Central memory CD8-positive, alpha-beta T cell (primary cell): ENCODE measurements at regions not wholly inside any gene's neighbourhood (a gene's known extent, or its start where the extent isn't known, plus 50 kb on each side); places are given as distances from the start of the nearest gene placed in this dataset.

ENCODE experiments used
- ATAC-seq: fragments of 150-1000 bp; cut with Tn5 transposase; replicated peaks from 2 replicates; pipeline ENCODE4 v1.10.0; 2022; ENCODE audit warnings: mild to moderate bottlenecking, moderate FRiP score, moderate number of reproducible peaks; ENCODE audit not compliant: poor library complexity, severe bottlenecking; ENCODE audit errors: extremely low read depth
- DNase-seq, 2 donors: peaks; one replicate each; pipeline ENCODE4 v3.0.0; 2021; ENCODE audit warnings: low spot score in 2 of 2
- H3K27ac Mint-ChIP-seq: one replicate; pipeline ENCODE4 v1.8.0; 2022; ENCODE audit warnings: low read depth, mild to moderate bottlenecking, moderate library complexity, mixed read lengths
- H3K27me3 Mint-ChIP-seq: one replicate; pipeline ENCODE4 v1.8.0; 2022; ENCODE audit warnings: mixed read lengths
- H3K36me3 Mint-ChIP-seq: one replicate; pipeline ENCODE4 v1.8.0; 2022; ENCODE audit warnings: mild to moderate bottlenecking, moderate library complexity, mixed read lengths; ENCODE audit not compliant: insufficient read depth
- H3K4me1 Mint-ChIP-seq: one replicate; pipeline ENCODE4 v1.8.0; 2022; ENCODE audit warnings: mixed read lengths
- H3K4me3 Mint-ChIP-seq: one replicate; pipeline ENCODE4 v1.8.0; 2022; ENCODE audit warnings: mild to moderate bottlenecking, moderate library complexity, mixed read lengths
- H3K9me3 Mint-ChIP-seq: one replicate; pipeline ENCODE4 v1.8.0; 2022; ENCODE audit warnings: mixed read lengths

DNA sequence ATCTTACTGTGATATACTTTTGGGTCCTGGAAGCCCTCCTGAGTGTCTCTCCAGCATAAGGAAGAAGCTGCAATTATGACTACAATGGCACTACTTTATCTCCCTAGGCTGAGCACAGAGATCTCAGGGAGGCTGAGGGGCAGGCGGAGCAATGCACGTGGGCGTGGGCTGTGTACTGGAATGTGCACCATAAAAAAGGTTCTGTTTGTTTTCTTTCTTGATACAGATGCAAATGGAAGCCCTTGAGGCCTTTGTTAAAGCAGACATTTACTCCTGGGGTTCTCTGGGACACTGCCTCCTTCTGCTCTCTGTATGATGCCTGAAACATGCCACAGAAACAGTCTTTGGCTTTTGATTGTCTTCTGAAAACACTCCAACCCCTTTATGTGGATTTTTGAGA, 79.1 kb upstream of the DLX2 start:
- Mint-ChIP-seq H3K27ac (no peak overlapping the region), H3K9me3 (no peaks in the 10 kb centered on the region), H3K4me1 (peaks cover 39% of the 10 kb centered on the region), H3K27me3 (no peaks in the 10 kb centered on the region), H3K36me3 (no peaks in the 10 kb centered on the region), H3K4me3 (no peak overlapping the region)
- ATAC-seq: no peak
- DNase-seq: no peak

- Mint-ChIP-seq H3K27me3 (no peaks in the 10 kb centered on the region), H3K9me3 (no peaks in the 10 kb centered on the region), H3K27ac (no peak overlapping the region), H3K4me1 (peaks cover 39% of the 10 kb centered on the region), H3K36me3 (no peaks in the 10 kb centered on the region), H3K4me3 (no peak overlapping the region)
- ATAC-seq: no peak
- no peak for DNase-seq
Measured at GRCh38 chr2:172182624-172183023, 79.9 kb upstream of the DLX2 start.

- no peak overlapping the region for H3K4me3 Mint-ChIP-seq
- H3K9me3 Mint-ChIP-seq: peaks cover 16% of the 10 kb centered on the region
- H3K27ac Mint-ChIP-seq: no peak overlapping the region
- no peaks in the 10 kb centered on the region for H3K36me3 Mint-ChIP-seq
- H3K27me3 Mint-ChIP-seq: peaks cover 8% of the 10 kb centered on the region
- DNase-seq (no peak), ATAC-seq (no peak)
- H3K4me1 Mint-ChIP-seq: peaks cover 6% of the 10 kb centered on the region
Measured at GRCh38 chr2:172193331-172194089, 90.8 kb upstream of the DLX2 start.

DNA sequence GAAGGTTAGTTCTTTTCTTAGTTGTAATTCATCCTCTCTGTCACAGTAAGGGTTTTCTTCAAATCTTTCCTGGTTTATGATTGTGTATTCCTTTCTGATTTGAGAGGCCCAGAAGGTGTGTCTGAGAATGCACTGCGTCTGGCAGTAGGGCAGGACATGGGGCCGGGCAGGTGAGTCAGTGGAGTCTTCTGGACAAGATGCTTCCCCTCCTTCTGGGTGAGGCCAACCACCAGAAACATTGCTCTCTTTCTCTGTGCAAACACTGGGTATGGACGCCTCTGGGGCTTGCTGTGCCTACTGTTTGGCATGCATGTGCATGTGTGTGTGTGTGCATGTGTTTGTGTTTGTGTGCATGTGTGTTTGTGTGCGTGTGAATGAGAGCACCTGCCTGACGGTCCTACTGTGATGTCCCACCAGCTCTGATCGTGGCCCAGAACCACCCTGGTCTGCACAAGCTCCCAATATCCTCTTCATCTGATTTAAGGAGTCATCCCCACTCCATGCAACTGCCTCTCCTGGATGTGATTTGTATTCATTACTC, 93.2 kb upstream of the DLX2 start:
- Mint-ChIP-seq H3K36me3 (no peaks in the 10 kb centered on the region), H3K27ac (no peak overlapping the region), H3K4me3 (no peak overlapping the region), H3K9me3 (peaks cover 16% of the 10 kb centered on the region), H3K4me1 (peaks cover 6% of the 10 kb centered on the region), H3K27me3 (peaks cover 8% of the 10 kb centered on the region)
- no peak for ATAC-seq
- no peak for DNase-seq

- H3K4me3 Mint-ChIP-seq: no peak overlapping the region
- ATAC-seq: no peak
Measured at GRCh38 chr2:172196768-172197431, 94.2 kb upstream of the DLX2 start.

DNA sequence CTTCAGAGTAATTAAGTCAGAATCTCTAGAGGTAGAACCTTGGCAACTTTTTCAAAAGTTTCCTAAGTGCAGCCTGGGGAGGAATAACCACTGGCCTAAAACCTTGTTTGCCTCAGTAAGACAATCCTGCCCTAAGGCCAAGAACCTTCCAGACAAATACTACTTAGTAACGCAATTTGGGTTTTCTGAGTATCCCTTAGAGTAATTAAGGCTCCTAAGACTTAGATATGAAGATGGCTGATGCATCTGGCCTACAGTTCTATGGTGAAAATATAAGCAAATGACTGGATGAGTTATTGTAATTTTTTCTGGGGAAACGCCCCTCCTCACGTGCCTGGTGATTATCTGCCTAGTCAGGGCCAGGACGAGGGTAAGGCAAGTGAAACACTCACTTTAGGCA, 95.7 kb upstream of the DLX2 start:
- Mint-ChIP-seq H3K27me3 (peaks cover 8% of the 10 kb centered on the region), H3K27ac (no peak overlapping the region), H3K4me3 (no peak overlapping the region), H3K9me3 (peaks cover 12% of the 10 kb centered on the region), H3K36me3 (no peaks in the 10 kb centered on the region), H3K4me1 (peaks cover 6% of the 10 kb centered on the region)
- ATAC-seq (no peak), DNase-seq (no peak)

More at GRCh38 chr2:172196768-172197431, 94.2 kb upstream of the DLX2 start:
- Mint-ChIP-seq H3K36me3 (no peaks in the 10 kb centered on the region), H3K27ac (no peak overlapping the region), H3K9me3 (peaks cover 16% of the 10 kb centered on the region), H3K4me1 (peaks cover 6% of the 10 kb centered on the region), H3K27me3 (peaks cover 8% of the 10 kb centered on the region)
- no peak for DNase-seq

DNA sequence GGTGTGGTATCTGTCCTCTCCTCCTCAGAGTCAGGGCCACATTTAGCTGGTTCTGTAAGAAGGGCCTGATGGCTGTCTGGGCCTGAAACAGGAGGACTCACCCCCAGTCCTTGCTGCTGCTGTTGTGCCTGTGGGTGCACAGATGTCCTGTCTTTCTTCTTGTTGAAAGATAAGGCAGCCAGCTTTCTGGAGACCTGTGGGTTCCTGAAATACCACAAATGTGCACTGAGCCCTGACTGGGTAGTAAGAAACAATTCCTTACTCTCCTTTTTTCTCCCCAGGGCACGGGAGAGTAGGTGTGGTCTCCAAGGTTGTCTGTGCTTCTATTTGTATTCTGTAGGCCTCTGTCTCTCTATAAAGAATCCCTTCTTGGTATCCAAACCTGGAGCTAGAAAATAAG, 96.2 kb upstream of the DLX2 start:
- Mint-ChIP-seq H3K27ac (no peak overlapping the region), H3K4me3 (no peak overlapping the region), H3K4me1 (peaks cover 6% of the 10 kb centered on the region), H3K9me3 (peaks cover 7% of the 10 kb centered on the region), H3K36me3 (no peaks in the 10 kb centered on the region), H3K27me3 (peaks cover 8% of the 10 kb centered on the region)
- no peak for DNase-seq
- ATAC-seq: no peak

GRCh38 chr2:172200495-172201085, 97.9 kb upstream of the DLX2 start:
- ATAC-seq: no peak
- DNase-seq: no peak
- Mint-ChIP-seq H3K27ac (no peak overlapping the region), H3K4me3 (no peak overlapping the region), H3K9me3 (no peaks in the 10 kb centered on the region), H3K4me1 (peaks cover 6% of the 10 kb centered on the region), H3K36me3 (no peaks in the 10 kb centered on the region), H3K27me3 (peaks cover 8% of the 10 kb centered on the region)

DNA sequence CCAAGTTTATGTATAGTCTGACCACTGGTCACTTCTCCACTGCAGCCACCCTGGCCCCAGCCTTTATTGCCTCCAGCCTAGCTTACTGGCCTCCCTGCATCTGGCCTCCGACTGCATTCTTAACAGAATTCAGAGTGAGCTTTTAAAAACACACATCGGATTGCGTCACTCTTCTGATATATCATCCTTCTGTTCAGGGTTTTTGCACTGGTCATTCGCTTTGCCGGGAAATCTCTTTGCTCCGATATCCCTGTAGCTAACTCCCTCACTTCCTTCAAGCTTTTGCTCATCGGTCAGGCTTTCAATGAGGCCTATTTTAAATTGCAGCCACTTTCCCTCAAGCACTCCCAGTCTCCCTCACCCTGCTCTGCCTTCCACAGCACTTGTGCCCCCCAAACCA, 101.6 kb upstream of the DLX2 start:
- no peaks in the 10 kb centered on the region for H3K27me3 Mint-ChIP-seq
- H3K4me1 Mint-ChIP-seq: no peaks in the 10 kb centered on the region
- ATAC-seq (no peak), DNase-seq (no peak)
- no peak overlapping the region for H3K27ac Mint-ChIP-seq
- H3K36me3 Mint-ChIP-seq: no peaks in the 10 kb centered on the region
- H3K4me3 Mint-ChIP-seq: no peak overlapping the region
- no peaks in the 10 kb centered on the region for H3K9me3 Mint-ChIP-seq

- Mint-ChIP-seq H3K27ac (no peak overlapping the region), H3K4me3 (no peak overlapping the region)
Measured at GRCh38 chr2:172204762-172205161, 102.1 kb upstream of the DLX2 start.

GRCh38 chr2:172205292-172205691, 102.6 kb upstream of the DLX2 start:
- H3K9me3 Mint-ChIP-seq: no peaks in the 10 kb centered on the region
- DNase-seq (no peak), ATAC-seq (no peak)
- no peak overlapping the region for H3K4me3 Mint-ChIP-seq
- H3K4me1 Mint-ChIP-seq: no peaks in the 10 kb centered on the region
- H3K27me3 Mint-ChIP-seq: no peaks in the 10 kb centered on the region
- no peaks in the 10 kb centered on the region for H3K36me3 Mint-ChIP-seq
- H3K27ac Mint-ChIP-seq: no peak overlapping the region

More at GRCh38 chr2:172204762-172205161, 102.1 kb upstream of the DLX2 start:
- Mint-ChIP-seq H3K36me3 (no peaks in the 10 kb centered on the region), H3K4me1 (no peaks in the 10 kb centered on the region), H3K27me3 (no peaks in the 10 kb centered on the region), H3K9me3 (no peaks in the 10 kb centered on the region)
- ATAC-seq (no peak), DNase-seq (no peak)

GRCh38 chr2:172207911-172208310, 105.2 kb upstream of the DLX2 start:
- no peaks in the 10 kb centered on the region for H3K4me1 Mint-ChIP-seq
- H3K27ac Mint-ChIP-seq: no peak overlapping the region
- no peaks in the 10 kb centered on the region for H3K9me3 Mint-ChIP-seq
- no peaks in the 10 kb centered on the region for H3K36me3 Mint-ChIP-seq
- no peak for DNase-seq
- peaks cover 10% of the 10 kb centered on the region for H3K27me3 Mint-ChIP-seq
- no peak overlapping the region for H3K4me3 Mint-ChIP-seq
- no peak for ATAC-seq
